B cell (primary cell): ENCODE measurements at regions not wholly inside any gene's neighbourhood (a gene's known extent, or its start where the extent isn't known, plus 50 kb on each side); places are given as distances from the start of the nearest gene placed in this dataset.

Experiments
- ATAC-seq: fragments of 200-7000 bp; cut with Tn5 transposase; one replicate; pipeline ENCODE4 v1.10.0; 2021; ENCODE audit warnings: low read depth, mild to moderate bottlenecking, moderate number of reproducible peaks, moderate library complexity
- CTCF ChIA-PET: fragments of 350-600 bp; sonication (Branson Sonifier 250); formaldehyde crosslinking; loops from one replicate; lab custom pipeline; 2021; ENCODE audit warnings: antibody characterized with exemption, inconsistent platforms; lab: Charles Lee
- POLR2A ChIA-PET: fragments of 350-600 bp; sonication (Branson Sonifier 250); formaldehyde crosslinking; loops from one replicate; lab custom pipeline; 2021; ENCODE audit warnings: antibody characterized with exemption; lab: Charles Lee
- DNase-seq: peaks from one replicate; pipeline ENCODE4 v3.0.0; 2013
- H2AFZ ChIP-seq: 2 replicates; pipeline ENCODE4 v1.6.1; 2012; ENCODE audit warnings: mild to moderate bottlenecking, low read depth, low read length; ENCODE audit not compliant: insufficient read depth, poor library complexity, severe bottlenecking
- H3K27ac ChIP-seq, 2 donors: 1 replicate in 1 of 2; 2 replicates in 1 of 2; pipeline ENCODE4 v1.5.1; 2012 to 2013; ENCODE audit warnings: low read length in 2 of 2, mild to moderate bottlenecking in 2 of 2, moderate library complexity in 1 of 2
- H3K27me3 ChIP-seq, 4 experiments: fragments of 200-600 bp in 1 of 4; sonication (generic) in 1 of 4; replicated peaks in 1 of 4; 1 replicate in 2 of 4; 2 replicates in 2 of 4; pipeline versions ENCODE4 v1.6.1 to v1.7.0; 2013 to 2016; ENCODE audit warnings: low read length in 3 of 4, mild to moderate bottlenecking in 2 of 4, mixed read lengths in 1 of 4, moderate library complexity in 1 of 4; ENCODE audit not compliant: insufficient read depth in 4 of 4, control insufficient read depth in 3 of 4; ENCODE audit errors: control extremely low read depth in 1 of 4
- H3K36me3 ChIP-seq, 2 experiments: replicated peaks in 1 of 2; 1 replicate in 1 of 2; 2 replicates in 1 of 2; pipeline versions ENCODE4 v1.6.1 to v1.7.1; 2013; ENCODE audit warnings: low read length in 1 of 2; ENCODE audit not compliant: insufficient read depth in 2 of 2, control insufficient read depth in 1 of 2; ENCODE audit errors: control extremely low read depth in 1 of 2, extremely low read depth in 1 of 2
- H3K4me1 ChIP-seq, 2 donors: fragments of 200-600 bp in 1 of 2; sonication (generic) in 1 of 2; 1 replicate in 1 of 2; 2 replicates in 1 of 2; pipeline versions ENCODE4 v1.5.1 to v1.6.1; 2013 to 2017; ENCODE audit warnings: low read length in 2 of 2; ENCODE audit not compliant: control insufficient read depth in 2 of 2, insufficient read depth in 2 of 2
- H3K4me2 ChIP-seq: replicated peaks from 2 replicates; pipeline ENCODE3; 2012; ENCODE audit warnings: mild to moderate bottlenecking, low read depth, low read length; ENCODE audit not compliant: poor library complexity, severe bottlenecking
- H3K4me3 ChIP-seq, 5 experiments: fragments of 200-600 bp in 1 of 5; sonication (generic) in 1 of 5; 1 replicate in 3 of 5; 2 replicates in 2 of 5; pipeline versions ENCODE4 v1.5.1 to v1.7.0; 2011 to 2016; ENCODE audit warnings: low read length in 4 of 5, mild to moderate bottlenecking in 4 of 5, low read depth in 2 of 5, control low read depth in 1 of 5, moderate library complexity in 1 of 5; ENCODE audit not compliant: insufficient read depth in 1 of 5; ENCODE audit errors: control extremely low read depth in 1 of 5, extremely low read depth in 1 of 5
- H3K79me2 ChIP-seq: fragments of 200-600 bp; sonication (generic); one replicate; pipeline ENCODE4 v1.6.0; 2016; ENCODE audit warnings: low read length; ENCODE audit not compliant: control insufficient read depth, insufficient read depth
- H3K9ac ChIP-seq: fragments of 200-600 bp; sonication (generic); 2 replicates; pipeline ENCODE4 v1.6.1; 2017; ENCODE audit warnings: mild to moderate bottlenecking, low read length, moderate library complexity
- H3K9me3 ChIP-seq, 3 donors: one replicate each; pipeline versions ENCODE4 v1.6.1 to v1.7.1; 2013; ENCODE audit warnings: low read length in 2 of 3; ENCODE audit not compliant: control insufficient read depth in 2 of 3, insufficient read depth in 1 of 3; ENCODE audit errors: control extremely low read depth in 1 of 3
- H4K20me1 ChIP-seq: 2 replicates; pipeline ENCODE4 v1.6.0; 2012; ENCODE audit warnings: mild to moderate bottlenecking, low read length; ENCODE audit not compliant: insufficient read depth, control insufficient read depth, poor library complexity, severe bottlenecking
- H3K27ac Mint-ChIP-seq: one replicate; pipeline ENCODE4 v1.8.0; 2021; ENCODE audit warnings: mixed read lengths
- H3K27me3 Mint-ChIP-seq: one replicate; pipeline ENCODE4 v1.8.0; 2021; ENCODE audit warnings: mixed read lengths
- H3K4me1 Mint-ChIP-seq: one replicate; pipeline ENCODE4 v1.8.0; 2021; ENCODE audit warnings: mixed read lengths
- H3K4me3 Mint-ChIP-seq: one replicate; pipeline ENCODE4 v1.8.0; 2021; ENCODE audit warnings: mixed read lengths
- H3K9me3 Mint-ChIP-seq: one replicate; pipeline ENCODE4 v1.8.0; 2022; ENCODE audit warnings: mixed read lengths; ENCODE audit not compliant: insufficient read depth
- EZH2 ChIP-seq: IDR thresholded peaks from 2 replicates; pipeline ENCODE4 v1.6.1; 2012; ENCODE audit warnings: borderline replicate concordance, low read depth, mild to moderate bottlenecking, moderate library complexity, low read length; ENCODE audit not compliant: insufficient read depth, poor library complexity, severe bottlenecking
- WGBS: methylation state at CpG from one replicate; pipeline ENCODE4 v1.1.5; 2013; ENCODE audit warnings: missing lambda C conversion rate; ENCODE audit not compliant: insufficient coverage; 5-methylcytosine and 5-hydroxymethylcytosine counted together
- intact Hi-C: fragments of 100-400 bp; cut with micrococcal nuclease; formaldehyde crosslinking; loops from one replicate; pipeline ENCODE4 v1.10.0; 2022
- TF ChIP-seq, protein P1 (sequence below): fragments of 200-600 bp; IDR thresholded peaks from one replicate; pipeline ENCODE4 v1.8.0; 2022; ENCODE audit warnings: antibody characterized with exemption, mild to moderate bottlenecking

DNA sequence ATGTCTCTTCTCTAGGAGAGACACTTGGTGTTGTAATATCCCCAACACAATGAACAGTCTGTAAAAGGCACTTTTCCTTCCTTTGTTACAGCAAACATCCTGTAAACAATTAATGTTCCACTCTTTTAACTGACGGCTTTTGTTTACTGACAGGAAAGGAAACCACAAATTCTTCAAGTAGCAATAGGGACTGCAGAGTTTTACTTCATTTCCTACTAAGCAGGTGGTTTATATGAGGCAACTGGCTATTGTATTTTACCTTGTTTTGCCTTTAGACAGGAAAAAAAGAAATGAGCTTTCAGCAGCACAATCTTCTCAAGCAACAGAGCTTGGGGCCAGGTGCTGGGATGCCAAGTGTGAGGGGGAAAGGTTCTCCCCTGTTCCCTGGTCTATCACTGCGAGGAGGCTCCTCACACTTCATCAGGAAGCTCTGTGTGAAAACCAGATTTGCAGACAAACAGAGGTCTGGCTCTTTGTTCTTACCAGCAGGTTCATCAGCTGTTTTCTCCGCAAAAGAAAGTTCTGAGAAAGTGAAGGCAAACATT lies 51.2 kb downstream of the SIPA1L2 start:
- Mint-ChIP-seq H3K4me3 (no peak overlapping the region), H3K27me3 (no peaks in the 10 kb centered on the region), H3K27ac (no peak overlapping the region), H3K4me1 (no peaks in the 10 kb centered on the region), H3K9me3 (no peaks in the 10 kb centered on the region)
- no peaks in the 10 kb centered on the region for H3K36me3 ChIP-seq
- H3K9me3 ChIP-seq = no peaks in the 10 kb centered on the region
- ATAC-seq (no peak), DNase-seq (no peak)
- H3K79me2 ChIP-seq = no peaks in the 10 kb centered on the region
- no peak for TF ChIP-seq EZH2
- TF ChIP-seq, protein P1, sequence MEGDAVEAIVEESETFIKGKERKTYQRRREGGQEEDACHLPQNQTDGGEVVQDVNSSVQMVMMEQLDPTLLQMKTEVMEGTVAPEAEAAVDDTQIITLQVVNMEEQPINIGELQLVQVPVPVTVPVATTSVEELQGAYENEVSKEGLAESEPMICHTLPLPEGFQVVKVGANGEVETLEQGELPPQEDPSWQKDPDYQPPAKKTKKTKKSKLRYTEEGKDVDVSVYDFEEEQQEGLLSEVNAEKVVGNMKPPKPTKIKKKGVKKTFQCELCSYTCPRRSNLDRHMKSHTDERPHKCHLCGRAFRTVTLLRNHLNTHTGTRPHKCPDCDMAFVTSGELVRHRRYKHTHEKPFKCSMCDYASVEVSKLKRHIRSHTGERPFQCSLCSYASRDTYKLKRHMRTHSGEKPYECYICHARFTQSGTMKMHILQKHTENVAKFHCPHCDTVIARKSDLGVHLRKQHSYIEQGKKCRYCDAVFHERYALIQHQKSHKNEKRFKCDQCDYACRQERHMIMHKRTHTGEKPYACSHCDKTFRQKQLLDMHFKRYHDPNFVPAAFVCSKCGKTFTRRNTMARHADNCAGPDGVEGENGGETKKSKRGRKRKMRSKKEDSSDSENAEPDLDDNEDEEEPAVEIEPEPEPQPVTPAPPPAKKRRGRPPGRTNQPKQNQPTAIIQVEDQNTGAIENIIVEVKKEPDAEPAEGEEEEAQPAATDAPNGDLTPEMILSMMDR = no peak
- intact Hi-C loops = no loop called here
- H2AFZ ChIP-seq = no peak overlapping the region
- H3K9ac ChIP-seq = no peak overlapping the region
- ChIA-PET CTCF (no interaction called here), POLR2A (no interaction called here)
- H3K4me2 ChIP-seq = no peak overlapping the region
- no peak overlapping the region for H3K27ac ChIP-seq
- no peak overlapping the region for H3K4me3 ChIP-seq
- no peaks in the 10 kb centered on the region for H3K4me1 ChIP-seq
- H4K20me1 ChIP-seq = no peaks in the 10 kb centered on the region
- 0% methylated on average over 1 of the region's 3 CpGs for WGBS
- no peaks in the 10 kb centered on the region for H3K27me3 ChIP-seq

DNA sequence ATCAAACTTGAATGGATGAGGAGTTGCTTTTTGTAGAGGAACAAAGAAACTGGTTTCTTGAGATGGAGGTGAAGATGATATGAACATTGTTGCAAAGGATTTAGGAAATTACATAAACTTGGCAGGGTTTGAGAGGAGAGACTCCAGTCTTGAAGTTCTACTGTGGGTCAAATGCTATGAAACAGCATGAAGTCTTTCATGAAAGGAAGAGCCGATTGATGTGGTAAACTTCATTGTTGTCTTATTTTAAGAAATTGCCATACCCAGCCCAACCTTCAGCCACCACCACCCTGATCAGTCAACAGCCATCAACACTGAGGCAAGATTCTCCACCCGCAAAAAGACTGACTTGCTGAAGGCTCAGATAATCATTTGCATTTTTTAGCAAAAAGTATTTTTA lies 52.2 kb downstream of the SIPA1L2 start:
- no peak overlapping the region for H3K9ac ChIP-seq
- no peaks in the 10 kb centered on the region for H3K9me3 Mint-ChIP-seq
- H2AFZ ChIP-seq = no peak overlapping the region
- no CpG with 5 or more reads among the region's 2 CpGs for WGBS
- intact Hi-C loops = no loop called here
- no peak overlapping the region for H3K4me3 ChIP-seq
- no peaks in the 10 kb centered on the region for H3K27me3 Mint-ChIP-seq
- TF ChIP-seq, protein P1 = no peak
- TF ChIP-seq EZH2 = no peak
- CTCF ChIA-PET = no interaction called here
- no peaks in the 10 kb centered on the region for H3K9me3 ChIP-seq
- no peak overlapping the region for H3K4me2 ChIP-seq
- H4K20me1 ChIP-seq = no peaks in the 10 kb centered on the region
- no peaks in the 10 kb centered on the region for H3K4me1 ChIP-seq
- no peak overlapping the region for H3K27ac ChIP-seq
- DNase-seq = no peak
- no peak for ATAC-seq
- H3K79me2 ChIP-seq = no peaks in the 10 kb centered on the region
- no peaks in the 10 kb centered on the region for H3K36me3 ChIP-seq
- POLR2A ChIA-PET = no interaction called here
- no peaks in the 10 kb centered on the region for H3K4me1 Mint-ChIP-seq
- no peak overlapping the region for H3K4me3 Mint-ChIP-seq
- no peaks in the 10 kb centered on the region for H3K27me3 ChIP-seq
- no peak overlapping the region for H3K27ac Mint-ChIP-seq
